Ishikawa (cell line): ENCODE measurements at regions not wholly inside any gene's neighbourhood (a gene's known extent, or its start where the extent isn't known, plus 50 kb on each side); places are given as distances from the start of the nearest gene placed in this dataset.

Experiments
- CEBPB ChIP-seq: IDR thresholded peaks from 2 replicates; pipeline ENCODE4 v1.6.1; 2012
- CREB1 ChIP-seq: IDR thresholded peaks from 2 replicates; pipeline ENCODE4 v1.6.1; 2012; ENCODE audit warnings: low read depth
- EGR1 ChIP-seq: IDR thresholded peaks from 2 replicates; pipeline ENCODE4 v1.6.1; 2012
- EP300 ChIP-seq: IDR thresholded peaks from 2 replicates; pipeline ENCODE4 v1.6.1; 2012; ENCODE audit warnings: borderline replicate concordance
- FOXM1 ChIP-seq: IDR thresholded peaks from 2 replicates; pipeline ENCODE4 v1.6.1; 2012; ENCODE audit warnings: low read depth, borderline replicate concordance
- MAX ChIP-seq: IDR thresholded peaks from 2 replicates; pipeline ENCODE4 v1.6.1; 2012
- NFIC ChIP-seq: IDR thresholded peaks from 2 replicates; pipeline ENCODE4 v1.6.1; 2012
- RAD21 ChIP-seq: IDR thresholded peaks from 2 replicates; pipeline ENCODE4 v1.6.1; 2012; ENCODE audit warnings: low read depth
- REST ChIP-seq: IDR thresholded peaks from 2 replicates; pipeline ENCODE4 v1.6.1; 2012; ENCODE audit warnings: low read depth, mild to moderate bottlenecking
- TAF1 ChIP-seq: IDR thresholded peaks from 2 replicates; pipeline ENCODE4 v1.6.1; 2012; ENCODE audit warnings: low read depth, mild to moderate bottlenecking
- TCF12 ChIP-seq: IDR thresholded peaks from 2 replicates; pipeline ENCODE4 v1.6.1; 2012; ENCODE audit warnings: low read depth
- TEAD4 ChIP-seq: IDR thresholded peaks from 2 replicates; pipeline ENCODE4 v1.6.1; 2012
- YY1 ChIP-seq: IDR thresholded peaks from 2 replicates; pipeline ENCODE4 v1.6.1; 2012; ENCODE audit warnings: low read depth
- ZBTB7A ChIP-seq: IDR thresholded peaks from 2 replicates; pipeline ENCODE4 v1.6.1; 2012; ENCODE audit warnings: low read depth
- TF ChIP-seq, protein P1 (sequence below): IDR thresholded peaks from 2 replicates; pipeline ENCODE4 v1.6.1; 2012

DNA sequence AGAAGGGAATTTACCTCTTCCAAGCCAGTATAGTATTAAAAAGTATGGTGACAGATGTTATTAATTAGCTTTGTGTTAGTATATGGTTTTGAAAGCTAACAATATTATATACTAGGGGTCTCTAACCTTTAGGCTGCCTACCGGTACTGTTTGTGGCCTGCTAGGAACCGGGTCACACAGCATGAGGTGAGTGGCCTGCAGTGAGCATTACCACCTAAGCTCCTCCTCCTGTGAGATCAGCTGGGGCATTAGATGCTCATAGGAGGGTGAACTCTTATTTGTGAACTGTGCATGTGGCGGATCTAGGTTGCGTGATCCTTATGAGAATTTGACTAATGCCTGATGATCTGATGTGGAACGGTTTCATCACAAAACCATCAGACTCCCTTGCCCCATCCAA, 583.4 kb upstream of the CDH2 start:
- no peak for TF ChIP-seq REST
- no peak for TF ChIP-seq FOXM1
- no peak for TF ChIP-seq TEAD4
- TF ChIP-seq EGR1, result no peak
- TF ChIP-seq ZBTB7A, result no peak
- no peak for TF ChIP-seq YY1
- no peak for TF ChIP-seq TAF1
- TF ChIP-seq, protein P1, sequence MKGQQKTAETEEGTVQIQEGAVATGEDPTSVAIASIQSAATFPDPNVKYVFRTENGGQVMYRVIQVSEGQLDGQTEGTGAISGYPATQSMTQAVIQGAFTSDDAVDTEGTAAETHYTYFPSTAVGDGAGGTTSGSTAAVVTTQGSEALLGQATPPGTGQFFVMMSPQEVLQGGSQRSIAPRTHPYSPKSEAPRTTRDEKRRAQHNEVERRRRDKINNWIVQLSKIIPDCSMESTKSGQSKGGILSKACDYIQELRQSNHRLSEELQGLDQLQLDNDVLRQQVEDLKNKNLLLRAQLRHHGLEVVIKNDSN, result no peak
- TF ChIP-seq NFIC, result no peak
- no peak for TF ChIP-seq RAD21
- no peak for TF ChIP-seq CEBPB
- no peak for TF ChIP-seq TCF12
- TF ChIP-seq EP300, result no peak
- TF ChIP-seq CREB1, result no peak
- no peak for TF ChIP-seq MAX

DNA sequence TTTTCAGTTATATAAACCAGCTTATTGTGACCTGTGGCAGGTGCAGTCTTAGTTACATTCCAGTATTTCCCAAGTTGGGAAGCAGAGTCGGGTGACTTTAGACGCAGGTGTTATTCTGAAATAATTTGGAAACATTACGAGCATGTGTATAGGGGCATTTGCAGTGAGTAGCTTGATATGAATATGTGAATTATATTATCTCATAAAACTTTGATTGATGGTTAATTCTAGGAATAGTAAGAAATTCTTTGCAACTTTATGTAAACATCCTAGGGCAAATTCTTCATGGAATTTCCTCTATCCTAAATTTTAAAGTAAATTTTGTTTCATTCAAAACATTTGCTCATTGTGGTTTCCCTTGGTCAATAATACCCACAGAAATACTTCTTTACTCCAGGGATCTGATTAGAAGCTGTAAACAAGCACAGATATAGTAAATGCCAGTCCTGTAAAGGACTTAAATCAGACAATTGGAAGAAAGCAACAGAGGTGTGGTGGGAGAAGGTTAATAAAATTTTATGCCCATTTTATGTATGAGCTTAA, 580.6 kb upstream of the CDH2 start:
- TF ChIP-seq TEAD4 (no peak), RAD21 (no peak), YY1 (no peak), EGR1 (no peak), NFIC (no peak), ZBTB7A (no peak), TCF12 (no peak), CREB1 (no peak)
- TF ChIP-seq, protein P1, result no peak

GRCh38 chr18:28743115-28743514, 566.2 kb upstream of the CDH2 start:
- TF ChIP-seq TAF1 (no peak), FOXM1 (no peak), ZBTB7A (no peak), EGR1 (no peak), CEBPB (no peak), TEAD4 (no peak), YY1 (no peak), NFIC (no peak), REST (no peak), MAX (no peak), RAD21 (no peak), CREB1 (no peak), TCF12 (no peak)
- TF ChIP-seq, protein P1, result no peak

GRCh38 chr18:28740575-28740974, 563.6 kb upstream of the CDH2 start:
- no peak for TF ChIP-seq TAF1
- TF ChIP-seq ZBTB7A, result no peak
- no peak for TF ChIP-seq FOXM1

DNA sequence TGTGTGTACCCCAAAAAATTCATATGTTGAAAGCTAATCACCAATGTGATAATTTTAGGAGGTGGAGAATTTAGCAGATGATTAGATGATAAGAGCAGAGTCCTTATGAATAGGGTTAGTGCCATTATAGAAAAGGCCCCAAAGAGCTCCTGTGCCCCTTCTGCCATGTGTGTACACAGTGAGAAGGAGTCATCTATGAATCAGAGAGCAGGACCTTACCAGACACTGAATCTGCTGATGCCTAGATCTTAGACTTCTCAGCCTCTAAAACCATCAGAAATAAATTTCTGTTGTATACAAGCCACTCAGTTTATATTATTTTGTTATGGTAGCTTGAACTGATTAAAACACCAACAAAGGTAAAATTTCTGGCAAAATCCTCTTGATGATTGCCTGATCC, 560.0 kb upstream of the CDH2 start:
- TF ChIP-seq EP300, result no peak

GRCh38 chr18:28736223-28736622, 559.3 kb upstream of the CDH2 start:
- TF ChIP-seq ZBTB7A (no peak), NFIC (no peak), TEAD4 (no peak), EP300 (no peak), YY1 (no peak), REST (no peak), CREB1 (no peak), TAF1 (no peak), CEBPB (no peak), TCF12 (no peak), MAX (no peak), RAD21 (no peak)
- TF ChIP-seq, protein P1, result no peak
